ENCODE measurements at regions not wholly inside any gene's neighbourhood (a gene's known extent, or its start where the extent isn't known, plus 50 kb on each side); places are given as distances from the start of the nearest gene placed in this dataset.
A peak's percentile ranks its signal among the peaks of the same experiment; 100 is the strongest.

DNA sequence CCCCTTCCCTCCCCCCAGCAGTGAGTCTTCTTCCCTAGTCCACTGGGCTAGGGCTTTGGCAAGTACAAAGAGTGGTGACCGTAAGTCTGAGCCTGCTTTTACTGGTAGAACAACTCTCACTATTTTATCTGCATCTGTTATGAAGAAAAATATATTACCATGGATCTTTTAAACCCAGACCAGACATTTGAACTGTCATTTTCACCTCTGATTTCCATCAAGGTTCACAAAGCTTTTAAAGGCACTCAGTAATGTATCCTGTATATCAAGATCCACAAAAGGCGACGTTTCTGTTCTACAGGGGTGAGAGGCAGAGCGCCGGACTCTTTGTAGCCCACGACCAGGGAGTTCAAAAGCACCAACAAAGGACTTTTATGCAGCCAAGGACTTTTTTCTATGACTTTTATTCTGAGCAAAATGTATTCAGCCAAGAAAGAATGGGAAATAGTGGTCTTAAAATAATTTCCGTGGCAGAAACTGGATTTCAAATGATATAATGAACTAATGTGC is 388.3 kb downstream of the ANXA1 start:
- no peak overlapping the region; a peak in 1 of 4 replicates for H3K27ac ChIP-seq (ENCODE audit: low read depth in 2 of 2, low read length in 1 of 2)
- CTCF ChIA-PET = no interaction called here
- H3K9me2 ChIP-seq = no peaks in the 10 kb centered on the region
- no peak overlapping the region for H3K4me2 ChIP-seq
- no peaks in the 10 kb centered on the region for H3K27me3 ChIP-seq (ENCODE audit: insufficient read depth)
- H3K4me1 ChIP-seq (ENCODE audit: control insufficient read depth in 1 of 2, insufficient read depth in 2 of 2, low read depth in 1 of 2, low read length in 1 of 2) = no peaks in the 10 kb centered on the region; a peak in 1 of 4 replicates
- H3K9me3 ChIP-seq = no peaks in the 10 kb centered on the region
- H4K20me1 ChIP-seq (ENCODE audit: insufficient read depth) = no peaks in the 10 kb centered on the region
- no peak overlapping the region for H3K9ac ChIP-seq
- POLR2A ChIA-PET = no interaction called here
- no peaks in the 10 kb centered on the region for H3K36me3 ChIP-seq (replicated peaks in 1 of 2; ENCODE audit: control insufficient read depth in 1 of 2, insufficient read depth in 2 of 2, low read length in 1 of 2)
- TF ChIP-seq RCOR1 (IDR thresholded peaks at IDR 0.05; ENCODE audit: low read length) (no peak), GATA2 (CRISPR knock-in tag; IDR thresholded peaks at IDR 0.05) (peak; percentile 53; the same call in 1 of the 2 replicates), TAF1 (IDR thresholded peaks at IDR 0.05; ENCODE audit: borderline replicate concordance, low read depth, low read length) (no peak)
- TF ChIP-seq, protein P1, sequence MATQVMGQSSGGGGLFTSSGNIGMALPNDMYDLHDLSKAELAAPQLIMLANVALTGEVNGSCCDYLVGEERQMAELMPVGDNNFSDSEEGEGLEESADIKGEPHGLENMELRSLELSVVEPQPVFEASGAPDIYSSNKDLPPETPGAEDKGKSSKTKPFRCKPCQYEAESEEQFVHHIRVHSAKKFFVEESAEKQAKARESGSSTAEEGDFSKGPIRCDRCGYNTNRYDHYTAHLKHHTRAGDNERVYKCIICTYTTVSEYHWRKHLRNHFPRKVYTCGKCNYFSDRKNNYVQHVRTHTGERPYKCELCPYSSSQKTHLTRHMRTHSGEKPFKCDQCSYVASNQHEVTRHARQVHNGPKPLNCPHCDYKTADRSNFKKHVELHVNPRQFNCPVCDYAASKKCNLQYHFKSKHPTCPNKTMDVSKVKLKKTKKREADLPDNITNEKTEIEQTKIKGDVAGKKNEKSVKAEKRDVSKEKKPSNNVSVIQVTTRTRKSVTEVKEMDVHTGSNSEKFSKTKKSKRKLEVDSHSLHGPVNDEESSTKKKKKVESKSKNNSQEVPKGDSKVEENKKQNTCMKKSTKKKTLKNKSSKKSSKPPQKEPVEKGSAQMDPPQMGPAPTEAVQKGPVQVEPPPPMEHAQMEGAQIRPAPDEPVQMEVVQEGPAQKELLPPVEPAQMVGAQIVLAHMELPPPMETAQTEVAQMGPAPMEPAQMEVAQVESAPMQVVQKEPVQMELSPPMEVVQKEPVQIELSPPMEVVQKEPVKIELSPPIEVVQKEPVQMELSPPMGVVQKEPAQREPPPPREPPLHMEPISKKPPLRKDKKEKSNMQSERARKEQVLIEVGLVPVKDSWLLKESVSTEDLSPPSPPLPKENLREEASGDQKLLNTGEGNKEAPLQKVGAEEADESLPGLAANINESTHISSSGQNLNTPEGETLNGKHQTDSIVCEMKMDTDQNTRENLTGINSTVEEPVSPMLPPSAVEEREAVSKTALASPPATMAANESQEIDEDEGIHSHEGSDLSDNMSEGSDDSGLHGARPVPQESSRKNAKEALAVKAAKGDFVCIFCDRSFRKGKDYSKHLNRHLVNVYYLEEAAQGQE (IDR thresholded peaks at IDR 0.05; ENCODE audit: low read depth, low read length) = no peak
- WGBS (ENCODE audit: low lambda C conversion rate) = 45% methylated on average over 7 of the region's 7 CpGs
- H3K79me2 ChIP-seq (ENCODE audit: insufficient read depth) = no peaks in the 10 kb centered on the region
- no peak overlapping the region for H3K4me3 ChIP-seq (ENCODE audit: low read depth in 2 of 2, low read length in 1 of 2)
- H3F3A ChIP-seq (replicated peaks; ENCODE audit: insufficient read depth) = no peaks in the 10 kb centered on the region
- peak; percentile 1 for DNase-seq
- no peak overlapping the region for H2AFZ ChIP-seq (ENCODE audit: low read depth)

DNA sequence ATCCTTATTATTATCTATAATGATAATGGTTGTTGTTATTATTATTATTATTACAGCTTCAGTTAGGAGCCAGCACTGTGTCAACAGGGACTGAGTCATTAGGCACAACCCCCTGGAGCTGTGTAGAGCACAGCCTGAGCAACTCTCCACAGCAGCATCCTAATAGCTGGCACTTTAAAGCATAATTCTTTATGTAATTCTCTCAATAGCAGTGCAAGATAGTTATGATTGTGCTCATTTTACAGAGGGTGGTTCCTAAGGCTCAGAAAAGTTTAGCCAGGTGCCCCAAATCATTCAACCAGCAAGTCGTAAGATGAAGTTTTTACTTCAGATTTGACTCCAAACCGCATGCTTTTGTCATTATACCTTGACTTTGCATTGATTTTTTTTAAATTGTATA is 390.3 kb downstream of the ANXA1 start:
- ChIA-PET POLR2A (no interaction called here), CTCF (interaction anchor here (1.0 to 1.2 kb wide), 2 partner anchors 9 to 24 kb away, joined by 3 read pairs; no protein-coding TSS in a partner anchor)
- H3K27me3 ChIP-seq (ENCODE audit: insufficient read depth) = no peaks in the 10 kb centered on the region
- H3K9me3 ChIP-seq = no peaks in the 10 kb centered on the region
- no peak overlapping the region for H3K4me3 ChIP-seq (ENCODE audit: low read depth in 2 of 2, low read length in 1 of 2)
- no peaks in the 10 kb centered on the region for H4K20me1 ChIP-seq (ENCODE audit: insufficient read depth)
- no peak overlapping the region for H3K27ac ChIP-seq (ENCODE audit: low read depth in 2 of 2, low read length in 1 of 2)
- no peak overlapping the region for H3K4me2 ChIP-seq
- no peaks in the 10 kb centered on the region for H3K9me2 ChIP-seq
- DNase-seq = no peak
- no peak overlapping the region for H2AFZ ChIP-seq (ENCODE audit: low read depth)
- H3F3A ChIP-seq (replicated peaks; ENCODE audit: insufficient read depth) = no peaks in the 10 kb centered on the region
- no peak overlapping the region for H3K9ac ChIP-seq
- H3K4me1 ChIP-seq (ENCODE audit: control insufficient read depth in 1 of 2, insufficient read depth in 2 of 2, low read depth in 1 of 2, low read length in 1 of 2) = no peaks in the 10 kb centered on the region; a peak in 1 of 4 replicates
- no peak for TF ChIP-seq YY1 (IDR thresholded peaks at IDR 0.05; ENCODE audit: low read depth)
- no peak for TF ChIP-seq JUND (IDR thresholded peaks at IDR 0.05)
- TF ChIP-seq, protein P2, sequence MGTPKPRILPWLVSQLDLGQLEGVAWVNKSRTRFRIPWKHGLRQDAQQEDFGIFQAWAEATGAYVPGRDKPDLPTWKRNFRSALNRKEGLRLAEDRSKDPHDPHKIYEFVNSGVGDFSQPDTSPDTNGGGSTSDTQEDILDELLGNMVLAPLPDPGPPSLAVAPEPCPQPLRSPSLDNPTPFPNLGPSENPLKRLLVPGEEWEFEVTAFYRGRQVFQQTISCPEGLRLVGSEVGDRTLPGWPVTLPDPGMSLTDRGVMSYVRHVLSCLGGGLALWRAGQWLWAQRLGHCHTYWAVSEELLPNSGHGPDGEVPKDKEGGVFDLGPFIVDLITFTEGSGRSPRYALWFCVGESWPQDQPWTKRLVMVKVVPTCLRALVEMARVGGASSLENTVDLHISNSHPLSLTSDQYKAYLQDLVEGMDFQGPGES (IDR thresholded peaks at IDR 0.05; ENCODE audit: low read depth, low read length) = no peak
- TF ChIP-seq, protein P3, sequence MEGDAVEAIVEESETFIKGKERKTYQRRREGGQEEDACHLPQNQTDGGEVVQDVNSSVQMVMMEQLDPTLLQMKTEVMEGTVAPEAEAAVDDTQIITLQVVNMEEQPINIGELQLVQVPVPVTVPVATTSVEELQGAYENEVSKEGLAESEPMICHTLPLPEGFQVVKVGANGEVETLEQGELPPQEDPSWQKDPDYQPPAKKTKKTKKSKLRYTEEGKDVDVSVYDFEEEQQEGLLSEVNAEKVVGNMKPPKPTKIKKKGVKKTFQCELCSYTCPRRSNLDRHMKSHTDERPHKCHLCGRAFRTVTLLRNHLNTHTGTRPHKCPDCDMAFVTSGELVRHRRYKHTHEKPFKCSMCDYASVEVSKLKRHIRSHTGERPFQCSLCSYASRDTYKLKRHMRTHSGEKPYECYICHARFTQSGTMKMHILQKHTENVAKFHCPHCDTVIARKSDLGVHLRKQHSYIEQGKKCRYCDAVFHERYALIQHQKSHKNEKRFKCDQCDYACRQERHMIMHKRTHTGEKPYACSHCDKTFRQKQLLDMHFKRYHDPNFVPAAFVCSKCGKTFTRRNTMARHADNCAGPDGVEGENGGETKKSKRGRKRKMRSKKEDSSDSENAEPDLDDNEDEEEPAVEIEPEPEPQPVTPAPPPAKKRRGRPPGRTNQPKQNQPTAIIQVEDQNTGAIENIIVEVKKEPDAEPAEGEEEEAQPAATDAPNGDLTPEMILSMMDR (IDR thresholded peaks at IDR 0.05) = no peak
- TF ChIP-seq RFX5 (IDR thresholded peaks at IDR 0.05; ENCODE audit: low read length) = no peak
- no peak for TF ChIP-seq FOXJ3 (CRISPR knock-in tag; IDR thresholded peaks at IDR 0.05)
- TF ChIP-seq NFIC (IDR thresholded peaks at IDR 0.05; ENCODE audit: borderline replicate concordance) = no peak
- no peak for TF ChIP-seq SMC3 (IDR thresholded peaks at IDR 0.05; ENCODE audit: low read depth, low read length)
- 16% methylated on average over 2 of the region's 2 CpGs for WGBS (ENCODE audit: low lambda C conversion rate)
- no peaks in the 10 kb centered on the region for H3K36me3 ChIP-seq (replicated peaks in 1 of 2; ENCODE audit: control insufficient read depth in 1 of 2, insufficient read depth in 2 of 2, low read length in 1 of 2)
- no peaks in the 10 kb centered on the region for H3K79me2 ChIP-seq (ENCODE audit: insufficient read depth)

All from SK-N-SH (cell line).